WERI-Rb-1 (cell line): ENCODE measurements at regions not wholly inside any gene's neighbourhood (a gene's known extent, or its start where the extent isn't known, plus 50 kb on each side); places are given as distances from the start of the nearest gene placed in this dataset.

Source experiments
- DNase-seq: peaks from one replicate; pipeline ENCODE4 v3.0.0-alpha.2; 2020
- H3K27ac ChIP-seq: fragments of 250-450 bp; sonication (Bioruptor Pico); 2 replicates; pipeline ENCODE4 v1.5.1; 2020; ENCODE audit warnings: mild to moderate bottlenecking, moderate library complexity
- H3K27me3 ChIP-seq: fragments of 250-450 bp; sonication (Bioruptor Pico); 2 replicates; pipeline ENCODE4 v1.5.1; 2021; ENCODE audit warnings: mild to moderate bottlenecking, low read depth, moderate library complexity; ENCODE audit not compliant: insufficient read depth, severe bottlenecking
- H3K36me3 ChIP-seq: fragments of 250-450 bp; sonication (Bioruptor Pico); 2 replicates; pipeline ENCODE4 v1.5.1; 2020; ENCODE audit warnings: mild to moderate bottlenecking, moderate library complexity
- H3K4me3 ChIP-seq: 2 replicates; pipeline ENCODE4 v1.5.1; 2011; ENCODE audit warnings: low read depth, mild to moderate bottlenecking, control low read depth, low read length
- H3K9me3 ChIP-seq: fragments of 250-450 bp; sonication (Bioruptor Pico); 2 replicates; pipeline ENCODE4 v1.5.1; 2021; ENCODE audit warnings: mild to moderate bottlenecking, moderate library complexity; ENCODE audit not compliant: severe bottlenecking
- TF ChIP-seq, protein P1 (sequence below): IDR thresholded peaks from 2 replicates; pipeline ENCODE4 v1.5.1; 2011; ENCODE audit warnings: low read depth, mild to moderate bottlenecking, control low read depth, inconsistent platforms, low read length

GRCh38 chr7:46156853-46157252, 235.8 kb upstream of the IGFBP3 start:
- no peak overlapping the region for H3K27ac ChIP-seq
- TF ChIP-seq, protein P1, sequence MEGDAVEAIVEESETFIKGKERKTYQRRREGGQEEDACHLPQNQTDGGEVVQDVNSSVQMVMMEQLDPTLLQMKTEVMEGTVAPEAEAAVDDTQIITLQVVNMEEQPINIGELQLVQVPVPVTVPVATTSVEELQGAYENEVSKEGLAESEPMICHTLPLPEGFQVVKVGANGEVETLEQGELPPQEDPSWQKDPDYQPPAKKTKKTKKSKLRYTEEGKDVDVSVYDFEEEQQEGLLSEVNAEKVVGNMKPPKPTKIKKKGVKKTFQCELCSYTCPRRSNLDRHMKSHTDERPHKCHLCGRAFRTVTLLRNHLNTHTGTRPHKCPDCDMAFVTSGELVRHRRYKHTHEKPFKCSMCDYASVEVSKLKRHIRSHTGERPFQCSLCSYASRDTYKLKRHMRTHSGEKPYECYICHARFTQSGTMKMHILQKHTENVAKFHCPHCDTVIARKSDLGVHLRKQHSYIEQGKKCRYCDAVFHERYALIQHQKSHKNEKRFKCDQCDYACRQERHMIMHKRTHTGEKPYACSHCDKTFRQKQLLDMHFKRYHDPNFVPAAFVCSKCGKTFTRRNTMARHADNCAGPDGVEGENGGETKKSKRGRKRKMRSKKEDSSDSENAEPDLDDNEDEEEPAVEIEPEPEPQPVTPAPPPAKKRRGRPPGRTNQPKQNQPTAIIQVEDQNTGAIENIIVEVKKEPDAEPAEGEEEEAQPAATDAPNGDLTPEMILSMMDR, result no peak
- no peak for DNase-seq
- peaks cover 5% of the 10 kb centered on the region for H3K27me3 ChIP-seq
- H3K9me3 ChIP-seq, result no peaks in the 10 kb centered on the region
- H3K36me3 ChIP-seq, result no peaks in the 10 kb centered on the region
- H3K4me3 ChIP-seq, result no peak overlapping the region

- TF ChIP-seq, protein P1, result no peak
- Histone ChIP-seq H3K27me3 (peaks cover 5% of the 10 kb centered on the region), H3K9me3 (no peaks in the 10 kb centered on the region), H3K4me3 (no peak overlapping the region), H3K27ac (no peak overlapping the region), H3K36me3 (no peaks in the 10 kb centered on the region)
- no peak for DNase-seq
Measured at GRCh38 chr7:46156086-46156485, 235.0 kb upstream of the IGFBP3 start.

- DNase-seq, result no peak
- H3K36me3 ChIP-seq, result no peaks in the 10 kb centered on the region
- TF ChIP-seq, protein P1, result no peak
- no peak overlapping the region for H3K27ac ChIP-seq
- no peak overlapping the region for H3K4me3 ChIP-seq
- peaks cover 5% of the 10 kb centered on the region for H3K27me3 ChIP-seq
- no peaks in the 10 kb centered on the region for H3K9me3 ChIP-seq
Measured at GRCh38 chr7:46155367-46155766, 234.3 kb upstream of the IGFBP3 start.

DNA sequence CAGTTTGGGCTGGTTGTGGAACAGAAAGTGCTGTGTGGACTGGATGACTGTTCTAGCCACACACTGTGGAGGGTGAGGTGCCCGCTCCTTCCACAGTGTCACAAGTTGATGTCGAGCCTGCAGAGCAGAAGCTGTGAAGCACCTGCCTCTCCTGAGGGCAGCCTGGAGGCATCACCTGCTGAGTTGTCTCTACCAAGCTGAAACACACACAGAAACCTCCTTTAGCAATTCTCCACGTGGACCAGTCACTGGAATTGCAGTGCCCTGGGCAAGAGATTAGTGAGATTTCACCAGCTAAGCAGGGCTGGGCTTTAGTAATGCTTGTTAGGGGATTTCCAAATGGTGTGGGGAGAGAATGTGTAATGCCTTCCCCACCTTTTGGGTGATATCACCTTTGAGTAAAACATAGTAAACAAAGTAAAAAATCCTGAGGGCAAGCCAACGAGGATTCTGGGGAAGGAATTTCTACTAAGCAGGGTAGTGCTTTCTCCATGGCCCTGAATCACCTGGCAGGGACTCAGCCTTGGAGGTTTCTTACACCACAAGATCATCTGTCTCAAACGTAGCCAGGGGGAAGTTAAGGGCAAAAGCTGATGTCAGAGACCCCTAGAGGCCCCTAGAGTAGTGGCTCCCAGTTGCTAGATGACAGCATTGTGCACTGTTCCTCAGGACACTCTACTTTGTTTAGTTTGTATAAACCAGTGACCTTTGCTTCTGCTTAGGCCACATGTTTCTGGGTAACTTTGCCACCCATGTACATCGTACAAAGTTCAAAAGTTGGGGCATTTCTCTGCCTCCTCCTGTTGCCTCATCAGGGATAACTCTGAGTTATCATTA, 233.1 kb upstream of the IGFBP3 start:
- Histone ChIP-seq H3K9me3 (no peaks in the 10 kb centered on the region), H3K27ac (no peak overlapping the region), H3K36me3 (no peaks in the 10 kb centered on the region), H3K4me3 (no peak overlapping the region), H3K27me3 (peaks cover 5% of the 10 kb centered on the region)
- DNase-seq, result no peak
- TF ChIP-seq, protein P1, result no peak

DNA sequence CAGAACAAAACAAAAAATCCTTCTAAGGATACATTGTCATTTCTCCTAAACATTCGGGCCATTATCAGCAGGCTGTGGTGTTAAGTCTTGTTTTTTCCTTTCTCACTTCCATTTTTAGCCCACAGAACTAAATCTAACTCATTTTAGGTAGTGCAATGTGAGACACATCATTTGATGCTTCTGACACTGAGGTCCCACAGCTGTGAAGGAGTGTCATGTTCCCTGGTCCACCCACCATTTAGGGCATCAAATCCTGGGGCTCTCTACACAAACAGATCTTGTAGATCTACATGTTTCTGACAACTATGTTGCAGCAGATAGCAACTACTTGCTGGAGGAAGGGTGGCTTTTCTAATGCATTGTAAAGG, 232.5 kb upstream of the IGFBP3 start:
- no peak for DNase-seq
- H3K27ac ChIP-seq, result no peak overlapping the region
- peaks cover 5% of the 10 kb centered on the region for H3K27me3 ChIP-seq
- H3K9me3 ChIP-seq, result no peaks in the 10 kb centered on the region
- TF ChIP-seq, protein P1, result no peak
- no peaks in the 10 kb centered on the region for H3K36me3 ChIP-seq
- no peak overlapping the region for H3K4me3 ChIP-seq

DNA sequence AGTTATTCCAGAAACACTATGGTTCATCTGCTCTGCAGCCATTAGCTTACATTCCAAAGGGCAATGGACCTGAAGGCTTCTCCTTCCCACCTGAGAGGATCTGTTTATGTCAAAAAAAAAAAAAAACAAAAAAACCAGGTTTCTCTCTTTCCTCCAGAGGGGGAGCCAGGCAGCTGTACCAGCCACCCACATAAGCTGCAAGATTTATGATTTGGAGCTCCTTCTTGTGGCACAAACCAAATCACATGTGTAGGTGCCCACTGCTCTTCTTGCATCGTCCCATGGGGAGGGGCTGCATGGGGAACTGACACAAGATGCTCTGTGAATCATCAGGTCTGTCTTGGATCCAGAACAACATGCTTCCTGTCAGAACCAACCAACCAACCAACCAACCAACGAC, 231.6 kb upstream of the IGFBP3 start:
- no peak for DNase-seq
- Histone ChIP-seq H3K36me3 (no peaks in the 10 kb centered on the region), H3K27ac (no peak overlapping the region), H3K4me3 (no peak overlapping the region), H3K27me3 (peaks cover 7% of the 10 kb centered on the region), H3K9me3 (no peaks in the 10 kb centered on the region)
- TF ChIP-seq, protein P1, result no peak
